HG03558 (cell line): ENCODE measurements at regions not wholly inside any gene's neighbourhood (a gene's known extent, or its start where the extent isn't known, plus 50 kb on each side); places are given as distances from the start of the nearest gene placed in this dataset.

Experiments used
- ATAC-seq: cut with Tn5 transposase; IDR thresholded peaks from one replicate; pipeline ENCODE4 v1.9.1; 2021; ENCODE audit warnings: moderate number of reproducible peaks; ENCODE audit not compliant: unreplicated experiment; ENCODE audit errors: extremely low read depth

GRCh38 chr15:62799919-62800318 is 242.6 kb upstream of the TPM1 start:
- ATAC-seq: no peak

GRCh38 chr15:62802612-62803011 is 239.9 kb upstream of the TPM1 start:
- ATAC-seq: no peak

GRCh38 chr15:62803856-62804400 is 238.6 kb upstream of the TPM1 start:
- ATAC-seq: no peak

GRCh38 chr15:62805502-62805901 is 237.0 kb upstream of the TPM1 start:
- no peak for ATAC-seq

GRCh38 chr15:62807539-62808130 is 234.9 kb upstream of the TPM1 start:
- ATAC-seq: no peak

- no peak for ATAC-seq
Observed at GRCh38 chr15:62809115-62809967, 233.2 kb upstream of the TPM1 start.

GRCh38 chr15:62809968-62810260 is 232.6 kb upstream of the TPM1 start:
- ATAC-seq: no peak

- ATAC-seq: no peak
Observed at GRCh38 chr15:62812515-62812835, 230.1 kb upstream of the TPM1 start.

- no peak for ATAC-seq
Observed at GRCh38 chr15:62816342-62817069, 226.0 kb upstream of the TPM1 start.

- no peak for ATAC-seq
Observed at GRCh38 chr15:62818691-62819090, 223.9 kb upstream of the TPM1 start.

- no peak for ATAC-seq
Observed at GRCh38 chr15:62821384-62822131, 221.0 kb upstream of the TPM1 start.

- ATAC-seq: no peak
Observed at GRCh38 chr15:62822228-62822627, 220.3 kb upstream of the TPM1 start.

- ATAC-seq: no peak
Observed at GRCh38 chr15:62823561-62823960, 219.0 kb upstream of the TPM1 start.

GRCh38 chr15:62824111-62825015 is 218.2 kb upstream of the TPM1 start:
- ATAC-seq: no peak

- ATAC-seq: no peak
Observed at GRCh38 chr15:62825191-62825590, 217.4 kb upstream of the TPM1 start.

GRCh38 chr15:62826561-62826960 is 216.0 kb upstream of the TPM1 start:
- ATAC-seq: no peak

GRCh38 chr15:62828364-62828763 is 214.2 kb upstream of the TPM1 start:
- ATAC-seq: no peak

GRCh38 chr15:62832231-62832630 is 210.3 kb upstream of the TPM1 start:
- ATAC-seq: no peak

GRCh38 chr15:62833646-62834045 is 208.9 kb upstream of the TPM1 start:
- ATAC-seq: no peak
